Stimulated activated CD8-positive, alpha-beta memory T cell treated with anti-CD3 and anti-CD28 coated beads, Interleukin-7, amount 100 ng/mL, for 1 hour (primary cell): ENCODE measurements at regions not wholly inside any gene's neighbourhood (a gene's known extent, or its start where the extent isn't known, plus 50 kb on each side); places are given as distances from the start of the nearest gene placed in this dataset.

Experiments
- DNase-seq, 2 donors: peaks; one replicate each; pipeline ENCODE4 v3.0.0-alpha.2; 2020; ENCODE audit warnings: low read depth in 2 of 2

DNA sequence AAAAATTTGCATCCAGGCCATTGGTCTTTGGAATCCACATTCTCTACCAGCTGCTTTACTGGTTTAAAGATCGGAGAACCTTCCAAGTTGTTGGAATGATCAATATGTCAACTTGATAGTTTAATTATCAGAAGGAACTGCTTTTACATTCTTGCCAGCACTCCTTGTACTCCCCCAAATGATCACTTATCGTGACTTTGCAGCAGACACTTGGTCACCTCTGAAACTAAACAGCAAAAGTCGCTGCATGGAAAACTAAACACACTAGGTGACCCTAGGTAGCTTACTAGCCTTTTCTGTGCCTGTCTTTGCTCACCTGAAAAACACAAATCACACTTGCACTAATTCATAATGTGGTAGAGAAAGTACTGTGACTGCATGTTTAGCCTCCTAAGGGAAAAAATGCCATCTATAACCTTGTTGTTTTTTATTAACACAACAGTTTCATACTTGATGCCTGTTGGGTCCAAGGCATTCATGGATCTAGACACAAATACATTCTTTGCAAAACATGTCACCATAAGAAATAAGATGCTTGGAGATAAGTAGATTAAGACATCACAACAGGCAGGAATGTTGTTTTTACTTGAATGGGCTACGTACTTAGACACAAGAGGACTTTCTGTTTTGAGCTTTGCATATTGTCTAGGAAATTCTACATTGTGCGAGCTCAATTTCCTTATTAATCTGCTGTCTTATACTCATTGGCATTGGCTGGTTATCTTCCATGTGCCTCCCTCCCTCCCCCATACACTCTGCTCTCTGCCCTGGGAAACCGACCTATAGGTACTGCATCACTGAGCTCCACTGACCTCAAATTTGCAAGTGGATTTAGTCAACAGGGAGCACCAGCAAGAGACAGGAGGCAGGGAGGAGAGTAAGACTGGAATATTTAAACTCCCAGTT is 219.1 kb upstream of the STK17B start:
- no peak for DNase-seq

DNA sequence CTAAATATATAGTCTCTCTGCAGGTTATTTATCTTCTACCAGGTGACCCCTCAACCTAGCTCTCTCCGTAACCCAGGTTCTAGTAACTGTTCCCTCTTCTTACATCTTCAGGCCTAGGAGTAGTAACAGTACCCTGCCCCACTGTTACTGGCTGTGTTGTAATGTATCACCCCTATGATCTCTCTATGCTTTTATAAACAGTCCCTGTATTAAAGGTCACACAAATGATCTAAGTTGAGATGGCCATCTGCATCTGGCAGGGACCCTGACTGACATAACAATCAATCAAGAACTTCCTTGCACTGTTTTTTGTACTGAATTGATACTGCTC is 219.7 kb upstream of the STK17B start:
- DNase-seq: no peak

DNA sequence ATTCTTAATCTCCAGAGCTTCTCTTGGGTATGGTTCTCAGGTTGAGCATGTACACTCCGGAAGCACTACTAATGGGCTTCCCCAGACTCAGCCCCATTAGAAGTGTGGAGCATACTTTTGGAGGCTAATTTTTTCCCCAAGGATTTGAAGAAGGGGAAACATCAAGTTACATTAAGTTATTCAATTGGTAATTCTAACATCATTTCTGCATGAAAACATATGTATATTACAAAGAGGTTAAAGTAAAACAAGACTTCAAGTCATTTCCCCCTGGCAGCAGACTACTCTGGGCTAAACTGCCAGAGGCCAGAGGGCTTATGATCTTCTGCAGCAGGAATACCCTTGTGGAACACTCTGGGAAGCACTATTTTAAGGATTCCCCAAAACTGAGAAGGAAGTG is 227.7 kb upstream of the STK17B start:
- DNase-seq: no peak

DNA sequence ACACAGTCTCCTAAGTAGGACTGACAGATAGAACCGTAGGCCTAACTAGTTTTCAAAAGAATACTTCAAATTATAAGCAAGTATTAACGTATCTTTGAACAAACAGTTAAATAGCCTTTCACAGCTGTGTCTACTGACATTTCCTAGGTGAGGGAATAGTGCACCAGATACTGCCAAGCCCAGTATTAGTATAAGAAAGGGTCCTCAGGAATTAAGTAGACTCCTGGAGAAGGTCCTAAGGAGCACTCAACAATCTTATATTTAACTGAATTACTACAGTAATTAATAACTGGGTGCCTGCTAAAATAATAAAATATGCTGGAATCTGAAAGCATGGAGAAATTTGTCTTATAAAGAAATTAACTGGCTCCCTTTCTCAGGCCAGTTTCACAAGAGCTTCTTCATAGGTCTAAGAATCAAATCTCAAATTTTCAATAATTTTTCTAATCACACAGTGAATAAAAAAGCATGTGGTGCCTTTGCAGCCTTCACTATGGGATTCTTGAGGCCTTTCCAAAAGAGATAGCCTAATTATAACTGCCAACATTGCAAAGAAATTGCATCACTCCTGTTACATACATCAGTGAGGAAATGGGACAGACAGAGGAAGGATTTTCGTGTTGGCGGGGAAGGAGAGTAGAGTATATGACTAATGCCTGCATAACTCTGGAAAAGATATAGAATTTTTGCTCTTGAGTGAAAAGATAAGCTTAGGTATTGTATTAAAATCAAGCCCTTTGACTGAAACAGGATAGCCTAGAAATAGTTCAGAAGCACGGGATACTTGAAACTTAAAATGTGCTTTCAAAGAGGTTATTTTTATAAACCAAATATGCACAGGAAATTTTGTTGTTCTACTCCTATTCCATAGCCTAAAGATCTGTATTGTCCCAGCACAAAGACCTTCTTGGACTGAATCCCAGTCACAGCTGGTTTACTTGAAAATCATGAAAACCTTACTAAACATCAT is 228.6 kb upstream of the STK17B start:
- DNase-seq: no peak

DNA sequence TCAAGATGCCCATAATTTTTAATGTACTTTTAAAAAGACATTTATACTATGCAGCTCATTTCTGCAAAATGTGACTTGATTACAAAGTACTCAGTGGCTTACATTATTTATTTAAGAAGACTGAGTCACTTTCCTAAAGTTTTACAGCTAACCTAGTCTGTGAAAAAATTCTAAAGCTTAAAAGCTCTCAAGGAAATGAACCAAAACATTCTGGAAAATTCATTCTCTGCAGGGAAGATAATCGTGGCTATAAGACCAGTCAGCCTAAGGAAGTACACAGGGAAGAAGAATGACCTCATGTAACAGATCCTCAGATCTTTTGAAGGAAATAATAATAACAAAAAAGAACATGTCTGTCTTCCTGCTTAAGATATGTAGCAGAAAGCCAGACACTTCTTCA is 232.1 kb upstream of the STK17B start:
- no peak for DNase-seq

DNA sequence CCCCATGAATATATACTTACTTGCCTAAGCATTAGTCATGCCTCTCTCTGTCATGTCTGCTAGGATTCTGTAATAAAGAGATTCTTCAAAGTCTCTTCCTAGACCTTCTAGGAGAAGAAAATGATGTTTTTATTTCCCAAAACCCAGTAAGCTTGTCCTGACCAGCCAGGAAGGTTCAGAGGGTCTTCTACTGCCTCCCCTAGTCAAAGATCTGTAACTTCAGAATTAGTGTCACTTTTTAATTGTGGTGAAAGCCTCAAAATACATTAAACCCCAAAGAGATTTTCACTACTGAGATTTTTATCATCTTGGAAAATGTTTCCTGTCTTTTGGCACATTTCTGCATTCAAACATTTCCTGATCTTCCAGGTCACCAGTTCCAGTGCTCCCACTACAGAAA is 232.9 kb upstream of the STK17B start:
- DNase-seq: no peak

DNA sequence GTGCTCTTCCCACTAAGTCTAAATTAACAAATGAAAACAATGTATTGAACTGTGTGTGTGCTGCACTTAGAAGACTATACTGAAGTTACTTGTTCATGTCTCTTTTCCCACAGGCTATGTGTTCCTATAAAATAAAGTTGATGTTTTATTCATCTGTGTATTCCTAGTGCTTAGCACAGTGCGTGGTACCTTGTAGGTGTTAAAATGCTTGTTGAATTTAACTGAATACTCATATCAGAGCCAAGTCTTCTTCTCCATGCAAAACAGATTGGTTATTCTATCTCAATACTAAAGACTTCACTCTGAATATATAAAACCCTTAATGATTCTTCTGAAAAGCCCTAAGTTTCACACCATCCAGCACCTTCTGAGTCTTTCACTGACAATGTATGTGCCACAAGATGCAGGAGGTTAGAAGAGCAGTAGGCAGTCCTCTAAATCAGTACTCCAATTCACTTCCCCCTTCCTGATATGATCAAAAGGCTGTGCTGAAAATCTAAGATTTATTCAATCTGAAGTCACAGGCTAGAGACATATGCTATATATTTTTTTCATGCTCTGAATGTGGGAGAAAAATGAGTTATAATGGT is 231.7 kb upstream of the CCDC150 start:
- no peak for DNase-seq

DNA sequence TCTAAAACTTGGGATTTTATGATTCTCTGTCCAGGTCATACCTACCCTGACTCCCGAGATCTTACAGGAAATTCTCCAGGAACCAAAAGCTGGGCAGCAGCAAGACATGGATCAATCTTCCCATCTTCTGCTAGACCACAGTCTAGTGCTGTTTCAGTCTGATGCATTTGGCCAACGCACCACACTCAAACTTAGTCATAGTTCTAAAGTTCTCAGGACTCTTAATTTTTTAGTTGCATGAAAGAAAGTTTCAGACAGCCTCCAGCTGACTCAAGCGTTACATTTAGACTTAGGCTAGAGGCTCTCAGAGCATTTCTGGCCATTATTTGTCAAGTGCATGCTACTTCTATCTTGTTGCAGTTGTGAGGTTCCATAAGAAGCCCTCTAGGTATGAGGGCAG is 230.1 kb upstream of the CCDC150 start:
- DNase-seq: no peak

DNA sequence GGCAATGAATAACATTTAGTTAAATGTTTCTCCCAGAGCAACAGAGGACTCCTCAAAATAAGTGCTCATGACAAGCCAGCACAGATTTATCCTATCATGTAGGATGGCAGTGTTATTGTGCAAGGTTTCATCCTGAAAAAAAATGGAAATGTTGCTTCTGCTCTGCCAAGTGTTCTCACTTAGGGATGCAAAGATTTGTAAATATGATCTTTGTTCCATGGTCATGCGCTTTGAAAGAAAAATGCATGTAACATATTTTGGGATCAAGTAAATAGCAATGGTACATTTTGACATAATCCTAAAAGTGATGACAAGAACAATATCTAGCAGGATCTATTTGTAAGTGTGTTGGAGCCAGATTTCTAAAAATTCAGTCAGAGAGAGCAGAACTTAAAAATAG is 229.5 kb upstream of the CCDC150 start:
- no peak for DNase-seq

DNA sequence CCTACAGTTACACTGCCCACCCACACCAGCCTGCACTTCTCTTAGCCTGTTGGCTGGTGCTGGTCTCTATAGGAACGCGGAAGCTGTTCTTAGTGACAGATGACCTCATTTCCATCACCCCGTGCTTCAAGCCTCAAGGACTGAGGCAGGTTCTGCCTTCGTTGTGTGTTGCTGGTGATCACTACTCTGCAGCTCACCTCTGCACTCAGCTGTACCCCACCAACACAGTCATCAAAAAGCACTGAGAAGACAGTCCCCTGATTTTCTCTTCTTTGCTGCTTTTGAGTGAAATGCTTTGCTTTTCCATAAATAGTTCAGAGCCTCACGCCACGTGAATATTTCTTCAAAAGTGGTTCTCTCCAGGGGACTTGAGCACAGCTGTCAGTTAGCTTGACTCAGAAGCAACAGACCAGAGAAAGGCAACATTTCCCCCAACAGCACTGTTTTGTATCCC is 225.7 kb upstream of the CCDC150 start:
- no peak for DNase-seq

DNA sequence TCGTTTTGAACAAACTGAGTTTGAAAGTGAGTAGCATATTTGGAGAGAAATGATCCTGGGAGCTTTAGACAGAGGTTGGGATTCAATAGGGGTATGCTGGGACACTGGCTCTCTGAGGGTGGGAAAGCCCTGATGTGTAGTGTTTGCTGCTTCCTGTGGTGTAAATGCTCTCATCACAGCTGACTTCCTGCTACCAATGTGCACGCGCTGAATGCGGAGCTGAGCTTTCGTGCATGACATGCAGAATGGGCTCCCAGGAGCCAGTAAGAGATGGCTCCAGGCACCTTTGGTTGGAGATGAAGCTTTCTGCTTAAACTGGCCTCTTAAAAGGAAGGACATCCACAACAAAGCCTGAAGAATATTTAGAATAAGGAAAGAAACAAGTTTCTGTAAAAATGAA is 224.1 kb upstream of the CCDC150 start:
- no peak for DNase-seq

DNA sequence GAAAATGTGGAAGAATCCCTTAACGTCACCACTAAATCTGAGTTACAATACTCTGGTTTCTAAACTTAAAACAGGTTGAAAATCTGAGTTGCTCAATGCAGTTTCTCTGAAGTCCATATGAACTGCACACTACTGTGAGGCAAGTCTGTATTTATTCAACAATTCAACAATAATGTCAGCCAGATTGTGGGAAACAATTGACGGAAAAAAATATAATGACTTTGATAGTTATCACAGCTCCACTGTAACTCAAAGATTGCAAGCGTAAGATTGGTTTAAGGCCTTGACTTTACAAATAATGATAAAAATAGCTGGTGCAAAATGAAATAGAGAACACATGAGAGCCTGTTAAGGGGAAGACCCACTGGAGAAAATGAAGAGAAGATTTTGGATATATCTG is 219.4 kb upstream of the CCDC150 start:
- no peak for DNase-seq

DNA sequence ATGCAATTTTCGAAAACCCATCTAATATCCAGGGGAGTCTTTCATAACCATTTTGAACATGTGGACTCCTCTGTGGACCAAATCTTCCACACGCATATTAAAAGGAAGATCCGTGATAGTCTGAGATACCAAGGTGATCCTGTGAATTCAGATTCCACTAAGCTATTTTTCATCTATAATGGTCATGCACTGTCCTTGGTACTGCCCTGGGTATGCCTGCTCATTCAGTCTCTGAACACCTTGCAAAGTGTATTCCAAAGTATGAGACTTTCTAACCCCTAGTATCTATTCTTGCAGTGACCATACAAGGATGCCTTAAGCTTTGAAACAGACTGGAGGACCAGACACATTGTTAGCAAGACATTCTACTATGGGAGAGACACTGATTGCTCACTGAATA is 217.6 kb upstream of the CCDC150 start:
- no peak for DNase-seq

DNA sequence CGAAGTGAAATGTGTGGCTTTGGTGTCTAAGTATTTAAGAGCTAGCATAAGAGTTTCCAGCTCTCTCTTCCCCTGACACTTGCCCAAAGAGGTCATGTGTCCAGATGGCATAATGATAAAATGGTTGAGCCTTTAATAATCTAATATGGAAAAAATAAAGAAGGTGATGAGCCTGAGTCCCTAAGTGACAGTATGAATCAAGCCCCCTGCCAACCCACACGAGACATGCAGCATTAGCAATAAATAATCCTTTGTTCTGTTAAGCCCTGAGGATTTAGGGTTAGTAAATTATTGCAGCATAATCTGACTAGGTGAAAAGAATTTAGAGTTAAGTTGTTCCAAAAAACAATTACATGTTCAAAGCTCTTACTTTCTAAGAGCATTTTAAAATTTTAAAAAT is 217.2 kb upstream of the CCDC150 start:
- DNase-seq: no peak

DNA sequence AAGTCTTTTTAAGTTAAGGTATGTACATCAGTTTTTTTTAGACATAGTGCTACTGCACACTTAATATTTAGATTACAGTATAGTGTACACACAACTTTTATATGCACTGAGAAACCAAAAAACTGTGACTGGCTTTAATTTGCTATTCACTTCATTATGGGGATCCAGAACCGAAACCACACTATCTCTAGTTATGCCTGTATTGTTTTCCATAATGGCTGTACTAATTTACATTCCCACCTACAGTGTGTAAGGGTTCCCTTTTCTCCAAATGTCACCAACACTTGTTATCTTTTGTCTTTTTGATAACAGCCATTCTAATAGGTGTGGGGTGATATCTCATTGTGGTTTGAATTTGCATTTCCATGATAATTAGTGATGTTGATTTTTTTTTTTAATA is 213.4 kb upstream of the CCDC150 start:
- no peak for DNase-seq

DNA sequence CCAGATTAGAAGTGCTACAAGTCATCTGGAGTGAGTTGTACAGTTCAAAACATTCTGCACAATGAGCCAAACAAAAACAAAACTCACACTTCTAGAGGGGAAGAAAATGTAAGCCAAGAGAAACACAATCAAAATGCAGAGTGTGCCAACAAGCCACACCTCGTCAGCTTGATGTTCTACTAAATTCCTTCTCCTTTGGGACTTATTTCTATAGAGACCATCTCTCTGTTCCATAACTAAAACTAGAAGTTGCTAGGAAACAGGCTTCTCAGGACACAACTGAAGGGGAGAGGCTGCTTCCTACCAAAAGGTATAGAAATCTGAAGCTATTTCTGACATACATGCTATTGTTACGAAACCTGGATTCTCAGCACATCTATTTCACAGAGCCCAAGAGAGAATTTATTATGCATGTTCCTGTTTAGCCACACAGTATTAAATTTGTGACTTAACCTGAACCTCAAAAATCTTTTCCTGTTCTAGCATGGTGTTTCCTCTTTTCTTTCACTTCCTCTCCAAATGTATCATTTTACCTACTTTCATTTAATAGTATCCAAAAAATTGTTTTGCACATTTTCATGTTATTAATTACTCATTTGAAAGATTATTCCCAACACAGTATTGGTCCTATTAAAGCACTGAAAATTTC is 211.4 kb upstream of the CCDC150 start:
- no peak for DNase-seq

DNA sequence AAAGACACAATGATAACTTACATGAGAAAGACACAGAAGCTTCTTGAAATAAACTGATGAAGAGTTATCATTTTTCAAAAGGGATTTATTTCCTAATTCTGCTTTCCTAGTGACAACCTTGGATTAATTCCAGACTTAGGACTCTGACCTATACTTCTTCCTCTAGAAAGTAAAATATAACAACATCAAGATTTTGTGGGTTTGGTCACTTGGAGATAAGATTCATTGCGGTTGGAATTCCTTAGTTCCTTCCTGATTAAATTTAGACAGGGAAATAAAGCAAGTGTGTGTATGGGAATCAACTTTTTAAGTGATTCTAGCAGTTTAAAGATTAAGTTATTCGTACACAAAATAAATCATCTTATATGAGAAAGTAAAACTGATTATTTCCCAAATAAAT is 208.4 kb upstream of the CCDC150 start:
- DNase-seq: no peak

DNA sequence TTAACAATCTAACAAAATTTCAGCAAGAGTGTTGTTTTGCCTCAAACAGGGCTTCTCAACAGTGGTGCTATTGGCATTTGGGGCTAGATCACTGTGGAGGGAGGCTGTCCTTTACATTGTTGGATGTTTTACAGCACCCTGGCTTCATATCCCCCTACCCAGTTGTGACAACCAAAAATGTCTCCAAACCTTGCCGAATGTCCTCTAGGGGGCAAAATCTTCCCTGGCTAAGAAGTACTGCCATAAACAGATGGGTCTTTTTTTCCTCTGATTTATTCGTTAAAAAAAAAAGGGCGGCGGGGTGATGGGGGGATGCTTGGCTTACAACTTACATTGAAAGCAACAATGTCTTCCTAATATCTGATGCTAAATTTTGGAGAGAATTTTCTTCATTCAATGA is 207.6 kb upstream of the CCDC150 start:
- no peak for DNase-seq

DNA sequence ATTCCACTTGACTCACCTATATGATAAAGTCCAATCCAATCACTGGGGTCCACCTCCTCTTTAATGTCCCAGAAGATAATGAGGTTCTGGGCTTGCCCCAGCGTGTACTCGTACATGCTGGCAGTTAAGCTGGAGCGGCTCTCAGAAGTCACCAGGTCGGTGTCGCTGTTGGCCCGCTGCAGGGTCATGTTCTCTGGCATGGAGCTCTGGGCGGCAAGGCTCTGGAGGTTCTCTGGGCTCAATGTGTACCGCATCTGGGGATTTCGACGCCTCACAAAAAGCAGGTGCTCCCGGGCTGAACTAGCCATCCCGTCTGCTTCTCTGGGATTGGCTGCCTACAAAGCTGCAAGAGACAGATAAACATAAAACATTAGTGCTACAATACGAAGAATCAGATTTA is 206.4 kb upstream of the CCDC150 start:
- DNase-seq: no peak

DNA sequence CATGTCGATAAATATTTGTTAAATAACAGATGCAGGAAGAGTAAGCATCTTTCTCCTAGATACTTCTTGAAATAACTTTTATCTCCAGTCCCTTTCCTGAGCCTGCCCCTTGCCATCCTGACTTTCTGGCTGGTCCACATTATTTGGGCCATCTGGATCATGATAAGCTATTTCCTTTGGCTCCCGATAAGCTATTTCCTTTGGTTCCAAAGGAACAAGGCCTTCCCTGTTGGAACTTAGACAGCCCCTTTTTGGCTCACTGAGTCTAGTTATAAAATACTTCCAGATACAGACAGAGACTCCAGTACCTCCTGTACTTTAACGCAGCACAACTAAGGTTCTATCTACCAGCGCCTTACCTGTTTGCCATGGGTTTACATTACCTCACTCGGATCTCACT is 205.3 kb upstream of the CCDC150 start:
- DNase-seq: no peak

DNA sequence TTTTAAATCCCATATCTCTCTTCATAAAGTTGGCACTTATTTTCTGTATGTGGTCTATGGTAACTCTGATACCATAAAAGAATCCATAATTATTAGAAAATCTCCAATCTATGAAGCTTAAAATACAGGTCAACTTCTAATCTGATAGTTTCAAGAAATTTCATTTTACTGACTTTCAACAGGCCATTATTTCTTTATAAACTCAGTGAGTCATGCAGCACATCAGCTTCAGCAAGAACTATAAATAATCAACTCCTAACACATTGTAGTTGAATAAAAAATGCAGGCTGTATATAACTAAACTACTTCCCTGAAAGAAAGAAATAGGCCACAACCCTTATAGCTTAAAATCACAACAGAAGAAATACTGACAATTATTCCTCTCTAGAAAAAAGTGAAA is 204.3 kb upstream of the CCDC150 start:
- DNase-seq: no peak

DNA sequence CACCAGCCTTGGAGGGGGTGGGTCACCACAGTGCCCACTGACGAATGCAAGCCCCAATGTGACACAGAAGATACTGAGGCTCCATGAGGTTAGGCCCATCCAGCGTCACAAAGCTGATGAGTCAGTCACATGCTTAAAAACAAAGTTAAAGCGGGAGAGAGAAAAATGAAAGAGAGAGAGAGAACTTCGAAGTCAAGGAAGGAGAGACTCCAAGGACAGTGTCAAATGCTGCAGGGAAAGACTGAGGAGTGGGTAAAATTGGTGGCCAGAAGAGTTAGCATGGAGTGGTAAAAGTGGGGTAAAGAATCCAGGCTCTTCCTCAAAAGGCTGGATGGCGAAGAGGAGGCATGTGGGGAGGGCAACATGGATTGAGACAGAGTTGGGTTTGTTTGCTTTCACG is 201.9 kb upstream of the CCDC150 start:
- DNase-seq: no peak
